SH-SY5Y (cell line): ENCODE measurements at regions not wholly inside any gene's neighbourhood (a gene's known extent, or its start where the extent isn't known, plus 50 kb on each side); places are given as distances from the start of the nearest gene placed in this dataset.

Experiments
- GATA2 ChIP-seq: IDR thresholded peaks from 2 replicates; pipeline ENCODE4 v1.6.1; 2011; ENCODE audit warnings: mild to moderate bottlenecking, low read depth, low read length
- GATA3 ChIP-seq: IDR thresholded peaks from 2 replicates; pipeline ENCODE4 v1.6.1; 2011; ENCODE audit warnings: low read depth, mild to moderate bottlenecking, low read length, moderate library complexity

GRCh38 chr2:5834501-5834900 is 142.3 kb downstream of the SOX11 start:
- TF ChIP-seq GATA3 (no peak), GATA2 (no peak)
